ENCODE measurements at regions not wholly inside any gene's neighbourhood (a gene's known extent, or its start where the extent isn't known, plus 50 kb on each side); places are given as distances from the start of the nearest gene placed in this dataset.

DNA sequence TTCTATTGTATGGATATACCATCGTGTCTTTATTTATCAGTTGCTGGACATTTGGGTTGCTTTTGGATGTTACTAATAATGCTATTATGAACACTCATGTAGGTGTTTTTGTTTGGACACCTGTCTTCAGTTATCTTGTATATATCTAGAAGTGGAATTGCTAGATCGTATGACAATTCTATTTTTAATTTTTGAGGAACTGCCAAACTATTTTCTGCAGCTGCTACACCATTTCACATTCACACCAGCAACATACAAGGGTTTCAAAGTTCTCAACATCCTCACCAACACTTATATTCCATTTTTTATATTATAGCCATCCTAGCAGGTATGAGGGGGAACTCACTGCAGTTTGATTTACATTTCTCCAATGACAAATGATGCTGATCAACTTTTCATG, 324.6 kb downstream of the CAAP1 start:
- no peak for TF ChIP-seq CTCF (IDR thresholded peaks at IDR 0.05)
- TF ChIP-seq POLR2A (IDR thresholded peaks at IDR 0.05), result no peak

All from testis (tissue), 2 donors.